GF-D8 (cell line): ENCODE measurements at regions not wholly inside any gene's neighbourhood (a gene's known extent, or its start where the extent isn't known, plus 50 kb on each side); places are given as distances from the start of the nearest gene placed in this dataset.

ENCODE experiments used
- DNase-seq: peaks from one replicate; lab custom pipeline; 2025; lab: John Stamatoyannopoulos, UW

DNA sequence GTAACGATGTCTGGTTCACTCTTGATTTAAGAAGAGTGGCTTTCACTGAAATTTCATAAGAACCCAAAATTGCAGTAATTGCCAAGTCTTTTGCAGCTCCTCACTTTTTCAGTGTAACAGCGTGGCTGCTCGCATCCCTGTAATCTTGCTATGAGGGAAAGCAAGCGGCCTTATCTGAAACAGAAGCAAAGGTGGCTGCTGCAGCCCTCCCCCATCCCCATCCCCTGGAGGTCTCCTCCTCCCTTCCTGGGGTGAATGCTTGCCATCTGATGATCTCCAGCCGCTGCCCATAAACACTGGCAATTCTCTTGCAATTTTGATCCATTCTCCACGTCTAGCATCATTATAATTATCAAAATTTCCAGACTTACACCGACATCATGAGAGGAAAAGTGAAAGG is 182.5 kb upstream of the ASIC2 start:
- DNase-seq: no peak

DNA sequence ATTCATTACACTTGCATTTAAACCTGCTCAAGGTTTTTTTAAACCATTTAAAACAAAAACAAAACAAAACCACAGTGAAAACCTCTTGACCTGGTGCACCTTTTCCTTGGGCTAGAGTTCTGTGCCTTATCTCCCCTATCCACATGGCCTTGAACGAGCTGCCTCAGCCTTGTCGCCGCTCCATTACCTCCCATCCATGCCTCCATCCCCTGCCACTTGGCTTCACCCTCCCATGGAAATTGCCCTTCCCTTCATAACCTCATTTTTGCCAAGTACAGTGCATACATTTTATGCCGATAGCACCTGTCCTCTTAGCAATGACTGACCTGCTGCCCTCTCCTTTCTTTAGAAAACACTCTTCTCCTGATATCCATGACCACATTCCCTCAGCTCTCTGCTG is 188.6 kb upstream of the ASIC2 start:
- DNase-seq: no peak

DNA sequence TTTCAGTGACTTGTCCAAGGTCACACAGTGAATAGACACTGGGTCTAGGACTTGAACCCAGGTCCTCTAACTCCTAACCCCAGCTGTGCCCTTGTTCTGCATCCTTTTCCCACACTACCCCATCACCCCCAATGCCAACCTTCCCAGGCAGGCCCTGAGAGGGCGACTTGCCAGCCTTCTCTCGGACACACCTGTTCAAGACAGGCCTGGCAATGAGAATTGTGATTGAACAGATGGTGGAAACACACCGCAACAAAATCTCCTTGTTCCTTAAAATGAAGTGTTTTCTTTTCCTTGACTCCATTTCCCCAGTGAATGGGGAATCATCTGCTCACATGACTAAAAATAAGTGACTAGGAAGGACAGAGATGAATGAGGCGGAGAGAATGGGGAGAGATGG is 189.5 kb upstream of the ASIC2 start:
- DNase-seq: no peak

DNA sequence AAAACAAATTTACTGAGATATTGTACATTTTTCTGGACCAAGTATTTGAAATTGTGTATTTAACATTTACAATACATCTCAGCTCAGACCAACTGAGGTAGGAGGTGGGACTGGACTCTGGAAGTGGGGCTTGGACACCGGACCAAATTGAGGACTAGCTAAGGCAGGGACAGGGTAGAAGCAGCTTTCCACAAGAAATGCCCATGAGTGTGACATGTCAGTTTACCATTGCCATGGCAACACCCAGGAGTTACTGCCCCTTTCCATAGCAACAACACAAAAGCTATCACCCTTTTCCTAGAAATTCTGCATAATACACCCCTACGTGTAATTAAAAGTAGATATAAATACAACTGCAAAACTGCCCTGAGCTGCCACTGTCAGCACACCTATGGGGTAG is 191.5 kb upstream of the ASIC2 start:
- no peak for DNase-seq

DNA sequence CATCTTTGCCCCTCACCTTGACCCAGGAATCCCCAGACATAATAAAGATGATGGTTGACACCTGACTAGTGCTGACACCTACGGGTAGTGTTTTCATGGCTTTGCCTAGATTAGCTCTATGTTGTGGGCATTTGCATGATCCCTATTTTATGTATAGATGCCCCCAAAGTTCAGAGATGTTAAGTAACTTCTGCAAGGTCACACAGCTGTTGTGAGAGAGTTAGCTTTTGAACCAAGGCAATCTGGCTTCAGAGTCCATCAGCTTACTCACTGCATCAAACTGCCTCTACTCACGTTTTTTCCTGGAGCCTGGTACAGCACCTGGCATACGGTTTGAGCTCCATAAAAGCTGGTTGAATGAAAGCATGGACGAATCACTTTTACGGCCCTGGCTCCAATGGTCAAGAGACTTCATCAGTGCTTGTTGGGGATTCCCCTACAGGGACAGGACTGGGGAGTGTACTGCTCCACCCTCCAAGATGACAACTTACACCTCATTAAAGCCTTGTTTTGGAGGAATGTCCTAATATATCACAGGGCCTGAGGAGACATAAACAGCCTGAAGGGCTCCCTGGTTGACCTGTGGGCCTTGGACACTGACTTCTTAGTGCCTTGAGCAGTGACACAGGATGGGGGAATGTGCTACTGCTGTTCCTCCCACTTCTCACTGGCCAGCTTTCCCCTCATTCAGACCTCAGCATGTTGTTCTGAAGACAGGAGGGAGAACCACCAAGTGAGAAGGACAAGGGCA is 193.2 kb upstream of the ASIC2 start:
- DNase-seq: no peak

DNA sequence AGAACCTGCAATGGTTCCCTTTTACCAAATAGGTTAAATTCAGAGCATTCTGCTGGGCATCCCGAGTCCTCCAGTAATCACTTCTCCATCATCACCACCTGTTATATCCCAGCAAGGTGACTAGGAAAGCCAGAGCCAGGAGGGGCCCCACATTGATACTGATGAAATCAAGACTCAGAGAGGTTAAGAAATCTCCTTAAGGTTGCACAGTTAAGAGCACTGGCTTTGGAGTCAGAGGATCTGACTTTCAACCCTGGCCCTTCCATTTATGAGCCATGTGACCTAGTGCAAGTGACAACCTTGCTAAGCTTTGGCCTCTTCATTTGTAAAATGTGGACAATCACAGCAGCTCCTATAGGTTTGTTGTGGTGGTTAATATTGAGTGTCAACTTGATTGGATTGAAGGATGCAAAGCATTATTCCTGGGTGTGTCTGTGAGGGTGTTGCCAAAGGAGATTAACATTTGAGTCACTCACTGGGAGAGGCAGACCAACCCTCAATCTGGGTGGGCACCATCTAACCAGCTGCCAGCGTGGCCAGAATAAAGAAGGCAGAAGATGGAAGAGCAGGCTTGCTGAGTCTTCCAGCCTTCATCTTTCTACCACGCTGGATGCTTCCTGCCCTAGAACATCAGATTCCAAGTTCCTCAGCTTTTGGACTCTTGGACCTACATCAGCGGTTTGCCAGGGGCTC is 194.2 kb upstream of the ASIC2 start:
- DNase-seq: no peak

DNA sequence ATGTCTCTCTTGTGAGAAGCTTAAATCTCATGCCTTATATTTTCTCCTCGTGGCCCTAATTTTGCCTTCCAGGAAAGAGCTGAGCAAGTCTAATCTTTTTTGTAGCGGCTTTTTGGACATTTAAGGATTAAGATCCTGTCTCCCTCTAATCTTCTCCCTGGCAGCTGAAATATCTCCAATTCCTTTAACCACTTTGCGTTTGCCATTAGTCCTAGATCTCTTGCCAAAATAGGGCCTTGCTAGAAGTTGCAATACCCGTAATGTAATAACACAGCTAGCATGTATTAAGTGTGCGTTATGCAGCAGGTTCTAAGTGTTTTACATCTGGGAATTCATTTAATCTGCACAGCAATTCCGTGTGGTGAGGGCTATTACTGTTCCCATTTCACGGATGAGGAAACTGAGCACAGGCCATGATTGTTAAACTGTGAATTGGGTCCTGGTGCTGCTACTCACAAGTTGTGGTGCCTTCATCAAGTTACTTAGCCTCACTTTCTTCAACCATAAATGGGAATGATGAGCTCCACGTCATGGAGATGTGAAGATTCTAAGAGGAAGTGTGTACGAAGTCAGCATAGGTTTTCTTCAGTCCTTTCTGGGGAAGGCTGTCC is 198.9 kb upstream of the ASIC2 start:
- no peak for DNase-seq

DNA sequence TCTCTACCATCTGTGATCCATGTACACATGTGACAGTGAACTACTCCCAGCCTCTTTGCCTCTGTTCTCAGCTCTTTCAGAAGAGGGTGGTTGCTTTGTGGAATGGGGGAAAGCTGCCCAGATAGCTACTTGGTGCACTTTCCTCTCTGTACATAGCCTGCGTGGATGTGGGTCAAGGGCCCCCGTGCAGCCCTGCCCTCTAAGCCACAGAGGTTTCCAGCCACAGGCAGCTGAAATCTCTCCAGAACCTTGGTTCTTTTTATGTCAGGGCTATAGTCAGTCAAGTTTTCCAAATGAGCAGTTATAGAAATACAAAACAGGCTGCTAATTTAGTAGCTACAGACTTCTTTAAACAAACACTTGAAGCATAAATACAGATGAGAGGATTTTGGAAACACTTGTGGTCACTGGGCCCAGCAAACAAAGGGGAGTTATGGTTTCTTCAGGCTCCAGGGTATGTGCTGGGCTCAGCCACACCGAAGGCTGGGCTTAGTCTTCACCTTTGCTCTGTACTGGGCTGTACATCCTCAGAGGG is 199.7 kb upstream of the ASIC2 start:
- no peak for DNase-seq

DNA sequence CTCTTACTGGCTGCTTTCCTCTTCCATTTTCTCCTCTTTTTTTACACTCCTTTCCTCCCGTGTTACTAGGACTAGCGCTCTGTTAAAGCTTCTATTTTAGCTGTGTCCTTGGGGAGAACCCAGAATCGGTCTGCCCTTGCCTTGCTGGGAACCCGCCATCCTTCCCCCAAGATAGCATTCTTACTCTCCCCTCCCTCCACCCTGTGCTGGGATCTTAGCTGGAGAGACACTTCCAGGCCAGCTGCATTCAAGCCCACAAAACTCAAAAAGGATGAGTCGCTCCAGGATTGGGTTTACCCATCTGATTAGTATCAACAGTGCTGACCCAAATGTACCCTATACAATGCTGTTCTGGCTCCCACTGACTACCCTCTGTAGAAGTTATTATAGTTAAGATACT is 200.5 kb upstream of the ASIC2 start:
- DNase-seq: no peak

- DNase-seq: no peak
These were observed 201.1 kb upstream of the ASIC2 start for GRCh38 chr17:33494151-33494550.

DNA sequence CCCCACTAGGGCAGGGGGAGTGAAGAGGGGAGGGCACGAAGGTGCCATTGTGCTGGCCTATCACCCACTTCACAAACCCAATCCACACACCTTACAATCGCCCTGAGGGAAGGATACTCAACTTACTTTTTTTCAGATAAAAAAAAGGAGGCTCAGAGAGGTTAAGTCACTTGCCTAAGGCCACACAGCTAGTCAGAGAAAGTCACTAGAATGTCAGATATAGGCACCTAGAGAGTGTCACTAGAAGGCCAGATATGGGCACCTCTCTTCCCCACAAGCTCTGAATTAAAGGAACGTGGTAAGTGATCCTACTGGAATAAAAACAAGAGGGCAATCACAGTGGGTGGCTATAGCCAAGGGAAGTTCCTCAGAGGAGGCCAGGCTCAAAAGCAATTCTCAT is 204.5 kb upstream of the ASIC2 start:
- no peak for DNase-seq

DNA sequence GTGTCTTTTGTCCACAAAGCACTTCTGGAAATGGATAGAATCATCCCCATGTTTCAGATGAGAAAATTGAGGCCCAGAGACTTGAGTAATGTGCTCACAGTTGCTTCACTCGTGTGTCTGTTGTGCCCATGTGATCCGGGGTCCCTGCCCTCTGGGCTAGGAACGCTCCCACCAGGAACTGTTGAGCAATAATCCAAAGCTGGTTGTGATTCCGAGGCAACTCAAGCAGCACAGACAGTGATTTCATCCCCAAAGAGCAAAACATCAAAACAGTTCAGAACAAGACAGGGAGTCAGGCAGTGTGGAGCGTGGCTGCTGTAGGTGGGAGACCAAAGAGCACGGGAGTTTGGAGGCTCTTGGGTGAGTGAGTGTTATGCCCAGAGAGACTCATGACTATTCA is 205.0 kb upstream of the ASIC2 start:
- DNase-seq: no peak

DNA sequence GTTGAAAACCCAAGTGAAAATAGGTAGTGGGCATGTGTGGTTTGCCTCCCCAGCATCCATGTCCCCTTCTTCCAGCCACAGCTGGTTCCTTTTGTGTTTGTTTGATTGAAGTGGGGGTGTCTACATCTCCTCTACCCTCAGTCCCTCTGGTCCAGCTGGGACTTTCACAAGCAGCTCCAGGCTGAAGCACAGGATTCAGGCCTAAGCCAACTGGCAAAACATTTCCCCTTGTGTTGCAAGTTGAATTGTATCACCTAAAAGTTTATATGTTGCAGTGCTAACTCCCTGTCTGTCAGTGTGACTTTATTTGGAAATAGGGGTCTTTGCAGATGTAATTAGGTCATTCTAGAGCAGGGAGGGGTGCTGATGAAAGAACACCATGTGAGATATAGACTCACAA is 205.9 kb upstream of the ASIC2 start:
- no peak for DNase-seq

DNA sequence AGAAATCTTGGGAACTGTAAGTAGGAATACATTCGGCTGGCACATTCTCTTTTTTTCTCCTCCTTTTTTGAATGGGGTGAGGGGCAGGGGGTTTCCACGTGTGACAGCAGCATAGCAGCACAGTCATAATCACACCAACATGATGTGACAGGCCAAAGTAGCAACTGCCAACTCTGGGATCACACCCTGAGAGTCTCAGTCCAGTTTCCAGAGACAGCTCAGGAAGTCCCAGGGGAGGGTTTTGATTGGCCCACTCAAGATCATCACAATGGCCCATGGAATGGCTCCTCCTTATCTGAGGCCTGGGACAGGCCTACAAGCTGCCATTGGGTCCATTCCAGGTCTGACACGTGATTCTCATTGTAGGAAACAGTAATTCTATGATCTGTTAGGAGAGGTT is 207.1 kb upstream of the ASIC2 start:
- DNase-seq: no peak

GRCh38 chr17:33501185-33501584 is 208.1 kb upstream of the ASIC2 start:
- no peak for DNase-seq

- DNase-seq: no peak
These were observed 211.5 kb upstream of the ASIC2 start for GRCh38 chr17:33504571-33504970.

GRCh38 chr17:33506889-33507650 is 214.0 kb upstream of the ASIC2 start:
- no peak for DNase-seq

DNA sequence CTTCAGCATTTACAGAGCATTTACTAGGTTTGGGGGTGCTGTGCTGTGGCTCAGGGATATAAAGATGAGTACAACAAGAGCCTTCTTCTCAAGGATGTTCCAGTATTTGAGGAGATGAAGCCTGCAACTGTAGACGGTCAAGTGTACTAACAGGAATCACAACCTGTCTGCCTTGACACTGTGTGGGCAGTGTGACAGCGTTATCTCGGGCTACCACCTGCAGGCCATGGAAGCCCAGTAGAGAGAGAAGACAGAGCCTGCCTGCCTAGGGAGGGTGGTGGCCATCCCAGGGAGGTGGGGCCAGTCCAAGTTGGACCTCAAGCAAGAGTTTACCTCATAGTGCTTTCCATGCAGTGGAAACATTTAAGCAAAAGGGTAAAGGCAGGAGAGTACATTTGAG is 215.1 kb upstream of the ASIC2 start:
- DNase-seq: no peak

- no peak for DNase-seq
These were observed 216.2 kb upstream of the ASIC2 start for GRCh38 chr17:33509331-33509730.

DNA sequence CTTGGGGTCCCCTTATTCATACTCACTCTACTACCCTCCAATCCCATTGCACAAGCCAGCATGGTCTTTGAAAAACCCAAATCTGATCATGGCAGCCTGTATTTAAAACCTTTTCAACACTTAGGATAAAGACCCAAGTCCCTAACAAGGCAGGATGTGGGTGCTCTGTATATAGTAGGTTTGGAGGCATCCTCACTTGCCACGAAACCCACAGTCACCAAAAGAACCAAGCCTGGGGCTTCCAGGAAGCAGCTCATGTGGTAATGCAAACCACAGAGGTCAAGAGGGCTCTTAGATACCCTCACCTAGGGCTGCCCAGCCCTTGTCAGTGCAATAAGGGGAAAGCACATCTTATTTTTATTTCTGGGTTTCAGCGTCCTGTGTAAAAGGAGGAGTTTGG is 218.6 kb upstream of the ASIC2 start:
- DNase-seq: no peak

DNA sequence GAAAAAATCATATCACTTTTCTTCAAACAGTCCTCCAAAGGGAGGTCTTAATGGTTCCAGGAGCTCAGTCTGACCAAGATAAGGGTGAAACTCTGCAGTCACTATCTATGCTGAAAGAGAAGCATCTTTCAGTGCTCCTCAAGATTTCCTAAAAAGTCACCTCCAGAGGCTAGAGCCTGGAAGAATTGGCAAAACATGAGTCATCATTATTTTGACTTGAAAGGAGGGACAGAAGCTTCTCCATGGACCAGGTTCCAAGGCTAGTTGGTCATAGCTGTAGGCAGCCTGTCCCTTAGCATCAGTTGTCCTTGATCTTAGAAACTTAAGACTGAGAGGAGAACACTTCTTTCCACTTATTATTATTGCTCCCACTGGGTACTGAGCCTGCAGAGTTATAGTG is 219.0 kb upstream of the ASIC2 start:
- no peak for DNase-seq

DNA sequence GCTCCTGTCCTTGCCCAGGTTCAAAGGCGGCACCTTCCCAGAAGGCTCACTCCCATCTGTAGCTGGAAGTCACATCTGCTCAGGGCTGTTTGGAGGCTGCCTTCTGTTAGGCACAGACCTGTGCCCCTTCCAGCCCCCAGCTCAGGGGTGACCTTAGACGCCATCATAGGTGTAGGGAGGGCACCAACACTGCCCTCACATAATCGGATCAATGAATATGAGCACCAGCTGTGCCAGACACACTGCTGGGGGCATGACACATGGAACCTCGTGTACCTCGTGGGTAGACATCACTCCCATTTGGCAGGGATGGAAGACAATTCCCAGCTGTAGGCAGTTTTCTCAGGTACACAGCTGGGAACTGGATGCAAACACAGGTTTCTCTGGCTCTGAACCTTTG is 220.7 kb upstream of the ASIC2 start:
- no peak for DNase-seq

DNA sequence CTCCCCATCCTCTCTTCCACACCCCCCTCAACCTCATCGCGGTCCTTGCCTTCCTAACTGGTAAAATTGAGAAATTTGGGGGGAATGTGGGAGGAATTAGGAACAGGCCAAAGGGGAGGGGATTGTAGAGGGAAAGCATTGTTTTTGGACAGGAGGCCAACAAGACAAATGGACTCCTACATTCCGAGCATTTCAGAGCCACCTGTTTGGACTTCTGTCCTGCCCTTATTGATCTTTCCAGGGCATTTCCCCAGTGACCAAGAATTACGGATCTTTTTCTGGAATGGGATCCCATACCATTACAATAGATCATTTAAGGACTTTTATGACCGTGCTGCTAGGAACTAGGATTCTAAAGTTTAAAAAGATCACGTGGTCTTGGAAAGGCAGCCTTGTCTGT is 221.3 kb upstream of the ASIC2 start:
- DNase-seq: no peak
